HG02852 (cell line): ENCODE measurements at regions not wholly inside any gene's neighbourhood (a gene's known extent, or its start where the extent isn't known, plus 50 kb on each side); places are given as distances from the start of the nearest gene placed in this dataset.
"Not testable (repeated sequence)": the region's sequence is repeated elsewhere in the genome, so short reads cannot be mapped to it uniquely, and the experiment has no call there.

Source experiments
- ATAC-seq: cut with Tn5 transposase; IDR thresholded peaks from one replicate; pipeline ENCODE4 v1.9.1; 2021; ENCODE audit warnings: mild to moderate bottlenecking, moderate library complexity; ENCODE audit not compliant: unreplicated experiment

- ATAC-seq: not testable (repeated sequence)
These were observed 1128.2 kb downstream of the UQCRFS1 start for GRCh38 chr19:28084659-28085157.

GRCh38 chr19:28076628-28077027, 1136.3 kb downstream of the UQCRFS1 start:
- no peak for ATAC-seq

- ATAC-seq: no peak
These were observed 1137.7 kb downstream of the UQCRFS1 start for GRCh38 chr19:28075229-28075628.

- ATAC-seq: peak; percentile 71
These were observed 1138.2 kb downstream of the UQCRFS1 start for GRCh38 chr19:28074773-28075172.

DNA sequence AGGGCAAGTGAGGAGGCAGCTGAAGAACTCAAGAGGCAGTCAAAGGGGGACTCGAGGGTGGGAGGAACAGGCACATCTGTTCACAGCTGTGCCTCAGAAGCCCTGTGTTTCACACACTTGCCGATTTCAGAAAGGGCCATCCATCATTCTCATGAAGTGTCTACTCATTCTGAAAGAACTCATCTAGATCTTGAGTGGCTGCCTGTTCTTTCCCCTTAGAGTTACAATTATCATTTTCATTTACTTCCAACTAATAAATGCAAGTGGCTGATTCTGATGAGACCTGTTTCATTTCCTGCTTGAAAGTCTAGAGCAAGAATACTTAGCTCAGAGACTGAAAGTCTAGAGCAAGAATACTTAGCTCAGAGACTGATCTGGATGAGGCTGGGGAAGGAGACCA, 1145.1 kb downstream of the UQCRFS1 start:
- ATAC-seq: no peak

DNA sequence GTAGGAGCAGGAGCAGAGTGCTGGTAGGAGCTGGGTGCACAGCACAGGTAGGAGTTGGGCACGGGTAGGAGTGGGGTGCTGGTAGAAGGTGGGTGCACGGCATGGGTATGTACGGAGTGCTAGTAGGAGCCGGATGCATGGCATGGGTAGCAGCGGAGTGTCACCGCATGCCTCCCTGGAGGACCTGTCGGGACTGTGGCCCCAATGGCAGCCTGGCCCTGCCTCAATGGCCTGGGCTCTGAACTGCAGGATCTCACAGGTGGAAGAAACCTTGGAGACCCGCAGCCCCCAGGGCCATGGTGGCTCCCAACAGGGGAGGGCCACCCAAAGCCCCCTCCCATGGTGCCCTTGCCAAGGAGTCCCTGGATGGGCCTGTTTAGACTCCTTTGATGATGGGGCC, 1146.0 kb downstream of the UQCRFS1 start:
- no peak for ATAC-seq

DNA sequence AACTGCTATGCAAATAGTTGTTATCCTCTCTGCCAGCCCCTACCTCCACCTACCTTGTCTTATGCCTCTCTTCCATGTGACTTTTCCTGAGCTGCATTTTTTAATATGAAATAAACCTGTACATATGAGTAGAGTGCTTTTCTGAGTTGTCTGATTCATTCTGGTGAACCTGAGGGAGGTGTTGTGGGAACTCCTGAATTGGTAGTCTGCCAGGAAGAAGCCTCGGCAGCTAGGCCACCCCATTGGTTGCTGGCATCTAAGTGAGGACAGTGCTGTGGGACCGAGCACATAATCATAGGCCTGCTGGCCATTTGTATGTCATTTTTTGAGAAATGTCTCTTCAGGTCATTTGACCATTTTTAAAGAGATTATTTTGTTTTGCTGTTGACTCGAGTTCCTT, 1146.8 kb downstream of the UQCRFS1 start:
- no peak for ATAC-seq

DNA sequence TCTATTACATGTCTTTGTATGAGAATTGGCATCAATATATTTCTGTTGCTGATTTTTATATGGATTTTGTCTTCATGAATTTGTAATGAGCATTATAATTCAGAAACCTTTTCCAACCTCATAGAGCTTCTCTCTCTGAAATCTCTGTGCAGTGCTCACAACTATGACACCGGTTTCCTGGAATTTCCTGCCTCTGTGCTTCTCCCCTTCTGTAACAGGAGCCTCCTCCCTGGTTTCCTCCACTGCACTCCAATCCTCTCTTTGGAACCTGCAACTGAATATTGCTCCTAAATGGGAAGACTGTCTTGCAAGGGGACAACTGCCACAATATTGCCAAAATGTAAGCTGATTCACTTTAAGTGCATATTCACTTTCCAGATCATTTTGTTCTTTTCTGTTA, 1147.9 kb downstream of the UQCRFS1 start:
- no peak for ATAC-seq

- ATAC-seq: no peak
These were observed 1149.2 kb downstream of the UQCRFS1 start for GRCh38 chr19:28063702-28064101.

GRCh38 chr19:28061111-28061510, 1151.8 kb downstream of the UQCRFS1 start:
- ATAC-seq: no peak

DNA sequence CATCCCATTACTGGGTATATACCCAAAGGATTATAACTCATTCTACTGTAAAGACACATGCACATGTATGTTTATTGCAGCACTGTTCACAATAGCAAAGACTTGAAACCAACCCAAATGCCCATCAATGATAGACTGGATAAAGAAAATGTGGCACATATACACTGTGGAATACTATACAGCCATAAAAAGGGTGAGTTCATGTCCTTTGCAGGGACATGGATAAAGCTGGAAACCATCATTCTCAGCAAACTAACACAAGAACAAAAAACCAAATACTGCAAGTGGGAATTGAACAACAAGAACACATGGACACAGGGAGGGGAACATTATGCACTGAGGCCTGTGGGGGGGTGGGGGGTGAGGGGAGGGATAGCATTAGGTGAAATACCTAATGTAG, 1155.9 kb downstream of the UQCRFS1 start:
- ATAC-seq: not testable (repeated sequence)

- ATAC-seq: no peak
These were observed 1161.9 kb downstream of the UQCRFS1 start for GRCh38 chr19:28051047-28051446.

GRCh38 chr19:28049875-28050274, 1163.1 kb downstream of the UQCRFS1 start:
- ATAC-seq: no peak

DNA sequence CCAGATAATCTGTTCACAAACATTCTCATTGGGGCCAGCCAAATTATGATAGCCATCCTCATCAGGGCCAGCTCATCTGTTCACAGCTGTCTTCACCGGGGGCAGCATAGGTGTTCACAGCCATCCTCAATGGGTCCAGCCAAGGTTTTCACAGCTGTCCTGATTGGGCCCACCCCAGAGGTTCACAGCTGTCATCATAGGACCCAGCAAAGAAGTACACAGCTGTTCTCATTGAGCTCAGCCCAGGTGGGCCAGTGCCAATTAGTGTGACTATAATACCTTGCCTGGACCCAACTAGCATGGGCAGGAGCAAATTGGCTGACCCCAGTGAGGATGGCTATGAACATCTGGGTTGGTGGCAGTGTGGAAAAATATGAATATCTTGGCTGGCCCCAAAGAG, 1166.0 kb downstream of the UQCRFS1 start:
- no peak for ATAC-seq

GRCh38 chr19:28045621-28046020, 1167.3 kb downstream of the UQCRFS1 start:
- no peak for ATAC-seq

GRCh38 chr19:28044477-28044876, 1168.5 kb downstream of the UQCRFS1 start:
- no peak for ATAC-seq

DNA sequence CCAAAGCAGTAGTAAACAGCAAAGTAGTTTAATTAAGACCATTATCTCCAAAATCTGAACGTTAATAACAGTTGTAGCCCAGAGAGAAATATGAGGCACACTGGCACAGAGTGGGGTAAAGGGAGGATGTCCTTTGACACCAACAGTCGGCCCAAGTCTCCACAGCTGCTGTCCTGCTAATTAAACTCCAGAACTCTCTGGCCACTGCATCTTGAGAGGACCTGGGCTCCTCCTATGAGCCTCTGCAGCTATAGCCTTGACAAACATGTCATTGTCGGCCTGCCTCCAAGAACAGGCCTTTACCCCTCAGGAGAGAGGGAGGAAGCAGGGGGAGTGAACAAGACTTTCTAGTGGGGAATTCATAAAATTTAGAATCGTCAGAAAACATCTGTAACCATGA, 1170.4 kb downstream of the UQCRFS1 start:
- ATAC-seq: no peak

DNA sequence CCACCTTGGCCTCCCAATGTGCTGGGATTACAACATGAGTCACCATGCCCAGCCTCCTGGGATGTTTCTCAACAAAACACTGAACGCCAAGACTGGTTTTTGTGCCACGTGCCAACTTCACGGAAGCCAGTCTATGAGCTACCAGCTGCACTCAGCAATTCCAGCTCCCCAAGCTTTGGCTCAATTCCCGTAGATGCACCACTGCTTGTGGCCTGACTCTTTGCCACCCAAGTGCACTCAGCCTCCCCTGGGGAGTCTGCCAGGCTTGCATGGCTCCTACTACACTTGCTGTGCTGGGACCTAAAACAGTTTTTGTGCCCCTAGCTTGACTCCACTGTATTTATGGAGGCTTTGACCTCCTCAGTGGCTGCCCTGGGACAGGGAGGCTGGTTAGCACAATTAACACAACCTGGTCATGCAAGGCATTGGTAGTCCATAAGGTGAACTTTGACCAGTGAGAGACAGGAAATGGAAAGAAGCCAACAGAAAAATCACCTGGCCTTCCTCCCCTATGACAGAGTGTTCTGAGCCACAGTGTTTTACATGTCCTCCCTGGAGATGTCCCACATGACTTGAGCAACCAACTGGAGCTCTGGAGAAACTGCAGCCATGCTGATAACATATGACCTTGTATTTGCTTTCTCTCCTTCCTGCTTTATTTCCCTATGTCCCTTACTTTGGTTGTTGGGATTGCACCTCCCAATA, 1173.1 kb downstream of the UQCRFS1 start:
- ATAC-seq: no peak

GRCh38 chr19:28037186-28037585, 1175.8 kb downstream of the UQCRFS1 start:
- ATAC-seq: no peak

DNA sequence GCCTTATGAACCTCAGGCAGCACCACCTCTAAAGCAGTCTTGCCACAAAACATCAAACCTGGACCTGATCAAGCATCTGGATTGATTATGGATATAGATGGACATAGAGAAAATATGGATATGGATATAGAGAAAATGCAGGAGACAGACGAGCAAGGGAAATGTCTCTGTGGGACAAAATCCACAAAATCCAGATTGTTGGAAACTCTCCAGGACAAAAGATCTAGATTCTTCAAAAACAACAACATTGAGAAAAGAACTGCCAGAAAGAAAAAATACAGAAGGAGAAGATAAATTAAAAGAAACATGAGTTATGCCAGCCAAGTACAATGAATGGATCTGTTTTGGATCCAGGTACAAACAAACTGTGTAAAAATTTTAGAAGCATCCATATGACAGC, 1176.5 kb downstream of the UQCRFS1 start:
- no peak for ATAC-seq

DNA sequence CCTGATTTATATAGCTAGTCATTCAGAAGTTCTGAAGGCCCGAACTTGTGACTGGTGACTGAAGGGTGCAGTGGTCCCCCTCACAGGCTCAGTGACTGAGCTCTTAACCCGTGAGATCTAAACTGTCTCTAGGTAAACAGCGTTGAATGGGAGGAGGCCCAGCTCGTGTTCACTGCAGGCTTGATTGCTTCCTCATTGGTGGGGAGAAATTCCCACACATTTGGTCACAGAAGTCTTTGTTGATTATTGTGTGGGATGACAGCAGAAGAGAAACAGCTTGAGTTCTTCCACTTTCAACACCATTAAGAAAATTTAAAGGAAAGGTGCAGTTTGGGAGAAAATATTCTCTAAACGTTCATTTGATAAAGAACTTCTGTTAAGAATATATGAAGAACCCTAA, 1178.0 kb downstream of the UQCRFS1 start:
- no peak for ATAC-seq

GRCh38 chr19:28028881-28029444, 1184.0 kb downstream of the UQCRFS1 start:
- ATAC-seq: no peak

DNA sequence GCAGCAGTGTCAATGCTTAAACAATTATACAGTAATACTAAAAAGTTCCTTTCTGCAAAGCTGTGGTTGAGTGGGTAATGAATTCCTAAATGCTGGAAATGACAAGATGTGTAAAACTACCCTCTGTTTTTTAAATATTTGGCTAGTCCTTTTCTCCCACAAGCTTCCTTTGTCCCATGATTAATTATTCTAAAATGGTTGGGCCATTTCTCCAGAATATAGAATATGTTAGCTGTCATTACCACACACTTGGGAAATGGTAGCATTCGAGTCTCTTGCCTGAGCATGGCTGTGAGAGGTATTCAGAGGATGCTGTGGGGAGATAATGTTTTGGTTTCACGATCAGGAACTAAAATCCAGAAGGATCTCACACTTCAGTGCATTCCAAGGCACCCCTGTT, 1185.8 kb downstream of the UQCRFS1 start:
- ATAC-seq: no peak
